Chondrocyte (in vitro differentiated cells): ENCODE measurements at regions not wholly inside any gene's neighbourhood (a gene's known extent, or its start where the extent isn't known, plus 50 kb on each side); places are given as distances from the start of the nearest gene placed in this dataset.

Source experiments
- DNase-seq: peaks from one replicate; pipeline ENCODE4 v3.0.0; 2021; ENCODE audit warnings: mixed read lengths, low spot score
- H3K27ac Mint-ChIP-seq: one replicate; pipeline ENCODE4 v1.8.0; 2021; ENCODE audit warnings: mild to moderate bottlenecking, moderate library complexity, mixed read lengths; ENCODE audit not compliant: unreplicated experiment
- H3K27me3 Mint-ChIP-seq: 2 replicates; pipeline ENCODE4 v1.8.0; 2021; ENCODE audit warnings: low read depth, mixed read lengths
- H3K36me3 Mint-ChIP-seq: 2 replicates; pipeline ENCODE4 v1.8.0; 2021; ENCODE audit warnings: low read depth, mixed read lengths
- H3K4me1 Mint-ChIP-seq: 2 replicates; pipeline ENCODE4 v1.8.0; 2021; ENCODE audit warnings: low read depth, mild to moderate bottlenecking, mixed read lengths
- H3K4me3 Mint-ChIP-seq: one replicate; pipeline ENCODE4 v1.8.0; 2021; ENCODE audit warnings: mild to moderate bottlenecking, moderate library complexity, mixed read lengths; ENCODE audit not compliant: unreplicated experiment
- H3K9me3 Mint-ChIP-seq: 2 replicates; pipeline ENCODE4 v1.8.0; 2021; ENCODE audit warnings: low read depth, mixed read lengths
- TF ChIP-seq, protein P1 (sequence below): fragments of 200-600 bp; sonication (generic); IDR thresholded peaks from 2 replicates; pipeline ENCODE4 v1.5.0; 2021; ENCODE audit warnings: antibody characterized with exemption, mild to moderate bottlenecking, moderate library complexity

DNA sequence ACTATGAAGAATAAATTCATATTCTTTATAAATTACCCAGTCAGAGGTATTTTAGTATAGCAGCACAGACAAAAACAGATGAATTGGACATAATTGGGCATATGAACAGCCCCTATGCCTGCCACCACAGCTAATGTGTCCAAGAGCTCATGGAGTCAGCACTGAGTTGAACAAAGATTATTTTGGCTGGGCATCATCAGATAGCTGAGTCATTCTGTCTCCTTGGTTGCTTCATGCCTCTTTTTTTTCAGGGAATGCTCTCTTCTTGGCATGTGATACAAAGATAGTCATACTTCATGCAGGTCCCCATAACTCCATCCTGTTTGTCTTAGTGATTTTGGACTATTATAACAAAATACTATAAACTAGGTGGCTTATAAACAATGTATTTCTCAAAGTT lies 275.6 kb downstream of the TENT5A start:
- Mint-ChIP-seq H3K9me3 (peaks cover 2% of the 10 kb centered on the region), H3K4me3 (no peak overlapping the region), H3K27me3 (peaks cover 3% of the 10 kb centered on the region), H3K4me1 (peaks cover 9% of the 10 kb centered on the region), H3K36me3 (no peaks in the 10 kb centered on the region), H3K27ac (no peak overlapping the region)
- no peak for DNase-seq
- TF ChIP-seq, protein P1, sequence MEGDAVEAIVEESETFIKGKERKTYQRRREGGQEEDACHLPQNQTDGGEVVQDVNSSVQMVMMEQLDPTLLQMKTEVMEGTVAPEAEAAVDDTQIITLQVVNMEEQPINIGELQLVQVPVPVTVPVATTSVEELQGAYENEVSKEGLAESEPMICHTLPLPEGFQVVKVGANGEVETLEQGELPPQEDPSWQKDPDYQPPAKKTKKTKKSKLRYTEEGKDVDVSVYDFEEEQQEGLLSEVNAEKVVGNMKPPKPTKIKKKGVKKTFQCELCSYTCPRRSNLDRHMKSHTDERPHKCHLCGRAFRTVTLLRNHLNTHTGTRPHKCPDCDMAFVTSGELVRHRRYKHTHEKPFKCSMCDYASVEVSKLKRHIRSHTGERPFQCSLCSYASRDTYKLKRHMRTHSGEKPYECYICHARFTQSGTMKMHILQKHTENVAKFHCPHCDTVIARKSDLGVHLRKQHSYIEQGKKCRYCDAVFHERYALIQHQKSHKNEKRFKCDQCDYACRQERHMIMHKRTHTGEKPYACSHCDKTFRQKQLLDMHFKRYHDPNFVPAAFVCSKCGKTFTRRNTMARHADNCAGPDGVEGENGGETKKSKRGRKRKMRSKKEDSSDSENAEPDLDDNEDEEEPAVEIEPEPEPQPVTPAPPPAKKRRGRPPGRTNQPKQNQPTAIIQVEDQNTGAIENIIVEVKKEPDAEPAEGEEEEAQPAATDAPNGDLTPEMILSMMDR = no peak

DNA sequence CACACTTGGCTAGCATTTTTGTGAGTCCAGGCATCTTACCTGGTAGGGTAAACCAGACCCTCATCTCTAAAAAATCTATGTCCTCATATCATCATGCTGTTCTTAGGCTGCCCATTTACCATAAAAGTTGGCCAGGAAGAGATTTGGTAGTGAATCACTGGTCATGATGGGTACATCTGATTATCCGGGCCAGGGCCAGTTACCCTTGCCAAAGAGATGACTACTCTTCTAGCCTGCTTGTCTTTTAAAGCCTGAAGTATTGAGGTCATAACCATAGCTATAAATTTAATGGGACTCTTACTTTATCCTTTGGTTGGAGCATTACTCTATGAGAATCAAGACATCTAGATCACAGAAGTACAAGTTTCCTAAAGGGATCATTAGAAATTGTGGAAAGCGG lies 276.8 kb downstream of the TENT5A start:
- no peak overlapping the region for H3K4me3 Mint-ChIP-seq
- no peak overlapping the region for H3K27ac Mint-ChIP-seq
- TF ChIP-seq, protein P1 = no peak
- H3K36me3 Mint-ChIP-seq = no peaks in the 10 kb centered on the region
- peaks cover 3% of the 10 kb centered on the region for H3K27me3 Mint-ChIP-seq
- H3K4me1 Mint-ChIP-seq = peaks cover 9% of the 10 kb centered on the region
- H3K9me3 Mint-ChIP-seq = peaks cover 2% of the 10 kb centered on the region
- no peak for DNase-seq

DNA sequence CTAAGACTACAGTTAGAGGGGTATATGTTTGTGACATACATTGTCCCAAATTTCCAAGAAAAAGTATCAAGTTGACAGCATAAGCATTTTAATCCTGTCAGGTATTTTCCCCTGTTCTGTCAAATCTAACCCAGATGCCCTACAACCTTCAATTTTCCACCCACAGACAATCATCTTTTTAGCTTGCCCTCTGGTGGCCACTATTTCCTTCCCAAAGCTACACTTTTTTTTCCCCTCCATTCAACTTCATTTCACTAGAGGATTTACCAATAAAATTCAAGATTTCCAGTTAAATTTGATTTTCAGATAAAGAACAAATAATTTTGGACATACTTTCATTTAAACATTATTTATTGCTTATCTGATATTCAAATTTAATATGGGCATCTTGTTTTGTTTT lies 286.6 kb downstream of the TENT5A start:
- peaks cover 11% of the 10 kb centered on the region for H3K27me3 Mint-ChIP-seq
- peaks cover 1% of the 10 kb centered on the region for H3K36me3 Mint-ChIP-seq
- H3K4me3 Mint-ChIP-seq = no peak overlapping the region
- DNase-seq = no peak
- TF ChIP-seq, protein P1 = peak; percentile 81
- H3K9me3 Mint-ChIP-seq = peaks cover 22% of the 10 kb centered on the region
- no peak overlapping the region for H3K27ac Mint-ChIP-seq
- H3K4me1 Mint-ChIP-seq = no peaks in the 10 kb centered on the region

DNA sequence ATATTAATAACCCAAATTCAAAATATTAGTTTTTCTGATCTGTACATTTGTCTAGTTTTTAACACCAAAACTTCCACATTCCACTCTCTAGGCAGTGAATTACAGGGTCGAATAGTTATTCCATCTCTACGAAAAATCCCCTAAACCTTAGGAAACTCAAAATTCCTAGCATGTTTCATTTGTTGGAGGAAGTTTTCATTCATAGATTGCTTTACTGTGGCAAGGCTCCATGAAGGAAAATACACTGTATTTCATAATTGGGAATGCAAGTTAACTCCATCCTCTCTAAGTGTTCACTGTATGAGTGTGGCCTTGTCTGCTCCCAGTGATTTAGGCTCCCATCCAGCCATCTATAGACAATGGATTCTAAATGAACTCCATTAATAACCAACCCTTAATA lies 296.1 kb downstream of the TENT5A start:
- Mint-ChIP-seq H3K4me3 (no peak overlapping the region), H3K27me3 (peaks cover 2% of the 10 kb centered on the region), H3K27ac (no peak overlapping the region), H3K36me3 (no peaks in the 10 kb centered on the region), H3K9me3 (peaks cover 1% of the 10 kb centered on the region), H3K4me1 (peaks cover 8% of the 10 kb centered on the region)
- DNase-seq = no peak
- TF ChIP-seq, protein P1 = no peak

DNA sequence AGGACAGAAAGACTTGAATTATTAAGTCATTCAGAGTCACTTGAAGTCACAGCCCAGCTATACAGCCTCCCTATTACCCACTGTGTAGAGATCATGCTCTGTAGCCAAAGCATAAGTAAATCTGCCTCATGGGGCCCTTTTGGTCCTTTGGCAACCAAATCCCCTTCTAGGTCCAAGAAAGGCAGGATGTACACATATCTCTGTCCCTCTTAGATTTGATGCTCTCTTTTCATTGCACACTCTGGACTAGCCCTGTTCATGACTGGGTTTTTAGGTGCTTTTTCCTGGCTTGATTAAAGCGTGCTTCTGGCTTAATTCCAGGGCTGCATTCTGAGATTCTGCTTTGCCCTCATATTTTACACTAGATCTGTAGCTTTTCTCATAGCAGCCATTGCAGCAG lies 296.8 kb downstream of the TENT5A start:
- Mint-ChIP-seq H3K36me3 (no peaks in the 10 kb centered on the region), H3K27ac (no peak overlapping the region), H3K27me3 (peaks cover 2% of the 10 kb centered on the region), H3K4me1 (peaks cover 8% of the 10 kb centered on the region), H3K4me3 (no peak overlapping the region), H3K9me3 (no peaks in the 10 kb centered on the region)
- TF ChIP-seq, protein P1 = no peak
- DNase-seq = no peak
